ENCODE measurements at regions not wholly inside any gene's neighbourhood (a gene's known extent, or its start where the extent isn't known, plus 50 kb on each side); places are given as distances from the start of the nearest gene placed in this dataset.
"Not testable (repeated sequence)": the region's sequence is repeated elsewhere in the genome, so short reads cannot be mapped to it uniquely, and the experiment has no call there.

- no peak for DNase-seq
- in situ Hi-C loops (cut with MboI; ENCODE audit: low pct_unique_long_range_greater_than_20kb, low sequenced_read_pairs), result no loop called here
These were observed 60.3 kb downstream of the CHRD start for GRCh38 chr3:184440151-184440550.

- peak; percentile 20 for DNase-seq
- in situ Hi-C loops (cut with MboI; ENCODE audit: low pct_unique_long_range_greater_than_20kb, low sequenced_read_pairs), result no loop called here
These were observed 61.5 kb downstream of the CHRD start for GRCh38 chr3:184441202-184441900.

- in situ Hi-C loops (cut with MboI; ENCODE audit: low pct_unique_long_range_greater_than_20kb, low sequenced_read_pairs), result no loop called here
- no peak for DNase-seq
These were observed 63.5 kb downstream of the CHRD start for GRCh38 chr3:184443364-184443763.

GRCh38 chr3:184443831-184444230 lies 64.0 kb downstream of the CHRD start:
- no peak for DNase-seq
- in situ Hi-C loops (cut with MboI; ENCODE audit: low pct_unique_long_range_greater_than_20kb, low sequenced_read_pairs), result no loop called here

GRCh38 chr3:184448321-184449160 lies 68.7 kb downstream of the CHRD start:
- DNase-seq, result no peak
- in situ Hi-C loops (cut with MboI; ENCODE audit: low pct_unique_long_range_greater_than_20kb, low sequenced_read_pairs), result no loop called here

GRCh38 chr3:184449161-184449515 lies 69.3 kb downstream of the CHRD start:
- DNase-seq, result no peak
- in situ Hi-C loops (cut with MboI; ENCODE audit: low pct_unique_long_range_greater_than_20kb, low sequenced_read_pairs), result no loop called here

- DNase-seq, result no peak
- in situ Hi-C loops (cut with MboI; ENCODE audit: low pct_unique_long_range_greater_than_20kb, low sequenced_read_pairs), result no loop called here
These were observed 70.7 kb downstream of the CHRD start for GRCh38 chr3:184450547-184450946.

GRCh38 chr3:184453296-184453695 lies 73.4 kb downstream of the CHRD start:
- no peak for DNase-seq
- in situ Hi-C loops (cut with MboI; ENCODE audit: low pct_unique_long_range_greater_than_20kb, low sequenced_read_pairs), result no loop called here

- DNase-seq, result no peak
- in situ Hi-C loops (cut with MboI; ENCODE audit: low pct_unique_long_range_greater_than_20kb, low sequenced_read_pairs), result no loop called here
These were observed 76.1 kb downstream of the CHRD start for GRCh38 chr3:184455991-184456390.

- in situ Hi-C loops (cut with MboI; ENCODE audit: low pct_unique_long_range_greater_than_20kb, low sequenced_read_pairs), result no loop called here
- no peak for DNase-seq
These were observed 76.6 kb downstream of the CHRD start for GRCh38 chr3:184456476-184456875.

GRCh38 chr3:184457329-184457728 lies 77.5 kb downstream of the CHRD start:
- in situ Hi-C loops (cut with MboI; ENCODE audit: low pct_unique_long_range_greater_than_20kb, low sequenced_read_pairs), result no loop called here
- DNase-seq, result no peak

- DNase-seq; in situ Hi-C loops (cut with MboI; ENCODE audit: low pct_unique_long_range_greater_than_20kb, low sequenced_read_pairs): not testable (repeated sequence)
These were observed 78.0 kb downstream of the CHRD start for GRCh38 chr3:184457784-184458377.

- in situ Hi-C loops (cut with MboI; ENCODE audit: low pct_unique_long_range_greater_than_20kb, low sequenced_read_pairs), result no loop called here
- DNase-seq, result no peak
These were observed 79.5 kb downstream of the CHRD start for GRCh38 chr3:184459355-184459754.

- in situ Hi-C loops (cut with MboI; ENCODE audit: low pct_unique_long_range_greater_than_20kb, low sequenced_read_pairs), result no loop called here
- no peak for DNase-seq
These were observed 80.4 kb downstream of the CHRD start for GRCh38 chr3:184460276-184460675.

GRCh38 chr3:184461219-184461618 lies 81.4 kb downstream of the CHRD start:
- no peak for DNase-seq
- in situ Hi-C loops (cut with MboI; ENCODE audit: low pct_unique_long_range_greater_than_20kb, low sequenced_read_pairs), result no loop called here

GRCh38 chr3:184465883-184466412 lies 86.1 kb downstream of the CHRD start:
- no peak for DNase-seq
- in situ Hi-C loops (cut with MboI; ENCODE audit: low pct_unique_long_range_greater_than_20kb, low sequenced_read_pairs), result no loop called here

- peak; percentile 66 for DNase-seq
- in situ Hi-C loops (cut with MboI; ENCODE audit: low pct_unique_long_range_greater_than_20kb, low sequenced_read_pairs), result no loop called here
These were observed 86.6 kb downstream of the CHRD start for GRCh38 chr3:184466413-184466960.

GRCh38 chr3:184467171-184467570 lies 87.3 kb downstream of the CHRD start:
- no peak for DNase-seq
- in situ Hi-C loops (cut with MboI; ENCODE audit: low pct_unique_long_range_greater_than_20kb, low sequenced_read_pairs), result no loop called here

- peak; percentile 39 for DNase-seq
- in situ Hi-C loops (cut with MboI; ENCODE audit: low pct_unique_long_range_greater_than_20kb, low sequenced_read_pairs), result no loop called here
These were observed 90.7 kb downstream of the CHRD start for GRCh38 chr3:184470551-184470950.

- no peak for DNase-seq
- in situ Hi-C loops (cut with MboI; ENCODE audit: low pct_unique_long_range_greater_than_20kb, low sequenced_read_pairs), result no loop called here
These were observed 90.1 kb upstream of the EPHB3 start for GRCh38 chr3:184471439-184471838.

Data from KBM-7 (cell line).